ENCODE measurements at regions not wholly inside any gene's neighbourhood (a gene's known extent, or its start where the extent isn't known, plus 50 kb on each side); places are given as distances from the start of the nearest gene placed in this dataset.

DNA sequence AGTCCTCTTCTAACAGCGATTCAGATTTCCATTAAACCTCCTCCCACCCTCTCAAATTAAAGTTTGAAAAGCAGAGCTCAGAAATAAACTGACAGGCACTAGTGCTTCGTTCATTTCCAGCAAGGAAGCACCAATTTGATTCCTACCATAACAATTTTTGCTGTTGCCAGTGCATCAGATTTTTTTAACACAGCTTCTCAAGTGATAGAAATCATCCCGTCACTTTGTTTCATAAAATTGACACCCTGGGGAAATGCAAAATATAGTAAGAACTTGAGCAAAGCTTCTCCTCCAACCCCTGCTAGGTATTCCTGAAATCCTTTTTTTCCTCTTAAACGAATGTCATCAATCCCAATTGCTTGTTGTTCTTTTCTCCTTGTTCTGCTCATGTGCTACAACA lies 332.1 kb downstream of the FOXG1 start:
- FAIRE-seq (no peak), DNase-seq (ENCODE audit: insufficient read length, low spot score) (no peak)

DNA sequence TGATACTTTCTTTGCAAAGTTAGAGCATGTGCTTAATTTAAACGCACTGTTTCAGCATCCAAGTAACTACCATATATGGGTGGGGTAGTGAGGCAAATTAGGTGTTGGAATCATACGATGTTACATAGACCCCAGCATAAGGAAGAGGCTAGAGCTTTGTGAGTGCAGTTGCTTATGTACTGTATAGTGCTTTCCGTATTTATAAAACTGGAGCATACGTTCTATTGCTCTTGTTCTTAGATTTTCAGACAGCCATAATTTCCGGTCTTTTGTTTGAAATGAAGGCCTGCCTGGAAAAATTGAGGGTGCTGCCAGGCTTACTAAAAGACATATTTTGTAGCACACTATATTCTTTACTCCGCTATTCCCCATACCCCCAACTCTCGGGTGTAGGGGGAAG lies 335.7 kb downstream of the FOXG1 start:
- FAIRE-seq (no peak), DNase-seq (ENCODE audit: insufficient read length, low spot score) (no peak)

- no peak for DNase-seq (ENCODE audit: insufficient read length, low spot score)
- FAIRE-seq: no peak
Measured at GRCh38 chr14:29102996-29103395, 336.4 kb downstream of the FOXG1 start.

GRCh38 chr14:29108908-29109307 lies 342.3 kb downstream of the FOXG1 start:
- FAIRE-seq (no peak), DNase-seq (ENCODE audit: insufficient read length, low spot score) (no peak)

DNA sequence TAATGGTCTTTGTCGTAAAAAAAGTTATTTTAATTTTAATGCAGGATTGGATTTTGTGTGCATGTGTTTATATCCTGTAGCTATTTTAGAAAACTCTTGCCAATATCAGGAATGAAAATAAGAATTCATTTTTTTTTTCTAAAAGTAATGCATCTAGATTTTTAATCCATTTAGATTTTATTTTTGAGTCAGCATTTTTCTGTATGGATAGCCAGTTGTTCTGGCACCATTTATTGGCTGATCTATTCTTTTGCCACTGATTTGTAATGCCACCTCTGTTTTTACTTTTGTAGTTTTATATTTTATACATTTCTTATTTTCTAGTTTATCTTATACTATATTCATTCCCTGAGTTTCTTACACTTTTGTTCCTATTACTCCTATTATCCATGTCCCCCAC lies 343.0 kb downstream of the FOXG1 start:
- no peak for FAIRE-seq
- no peak for DNase-seq (ENCODE audit: insufficient read length, low spot score)

DNA sequence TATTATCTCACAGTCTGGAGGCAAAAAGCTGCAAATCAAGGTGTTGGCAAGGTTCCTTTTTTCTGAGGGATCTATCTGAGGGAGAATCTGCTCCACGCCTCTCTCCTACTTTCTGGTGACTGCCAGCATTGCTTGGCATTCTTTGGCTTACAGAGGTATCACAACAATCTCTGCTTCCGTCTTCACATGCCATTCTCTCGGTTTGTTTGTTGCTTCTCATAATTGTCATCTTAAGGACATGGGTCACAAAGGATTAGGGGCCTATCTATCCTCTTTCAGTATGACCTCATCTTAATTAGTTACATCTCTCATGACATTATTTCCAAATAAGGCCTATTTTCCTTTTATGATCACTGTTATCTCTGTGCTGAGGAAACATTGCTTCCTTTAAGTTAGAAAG lies 345.0 kb downstream of the FOXG1 start:
- peak; percentile 55 for FAIRE-seq

DNA sequence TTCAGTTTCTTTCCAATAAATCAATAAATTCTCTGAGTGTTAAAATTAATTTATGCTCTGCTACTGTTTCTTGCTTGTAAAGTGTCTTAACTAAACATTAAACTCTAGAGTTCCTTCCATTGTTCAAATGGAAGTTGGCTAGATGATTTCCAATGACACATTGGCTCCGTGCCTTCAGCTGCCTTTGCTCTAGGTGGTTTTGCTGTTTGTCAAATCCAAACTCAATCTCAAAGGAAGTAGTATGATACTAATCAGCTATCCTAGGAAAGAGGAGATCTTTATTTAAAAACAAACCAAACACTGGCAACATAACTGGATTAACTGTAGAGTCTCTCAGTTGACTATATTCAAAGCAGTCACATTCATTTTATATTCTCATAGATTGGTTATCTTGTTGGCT lies 356.4 kb downstream of the FOXG1 start:
- FAIRE-seq: no peak

More for the DNA sequence above, 345.0 kb downstream of the FOXG1 start:
- DNase-seq (ENCODE audit: insufficient read length, low spot score): no peak

DNA sequence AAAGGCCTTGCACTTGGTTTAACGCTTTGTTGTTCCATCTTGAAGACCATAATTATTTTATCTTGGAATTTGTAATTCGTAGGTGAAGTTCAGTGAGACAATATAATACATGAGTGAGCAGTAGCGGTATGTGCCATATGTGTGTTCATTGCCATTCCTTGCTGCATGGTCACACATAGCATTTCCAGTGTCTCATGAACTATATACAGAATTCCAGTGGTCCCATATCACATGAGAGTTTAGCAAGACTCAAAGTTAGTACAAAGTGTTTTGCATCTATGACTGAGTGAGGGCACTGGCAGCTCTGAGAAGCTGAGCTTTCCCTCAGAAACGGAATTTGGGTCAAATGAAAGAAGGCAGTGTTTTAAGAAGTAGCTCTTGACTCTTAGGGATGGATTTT lies 359.8 kb downstream of the FOXG1 start:
- DNase-seq (ENCODE audit: insufficient read length, low spot score) (no peak), FAIRE-seq (peak; percentile 58)

More for the DNA sequence above, 356.4 kb downstream of the FOXG1 start:
- DNase-seq (ENCODE audit: insufficient read length, low spot score): no peak

DNA sequence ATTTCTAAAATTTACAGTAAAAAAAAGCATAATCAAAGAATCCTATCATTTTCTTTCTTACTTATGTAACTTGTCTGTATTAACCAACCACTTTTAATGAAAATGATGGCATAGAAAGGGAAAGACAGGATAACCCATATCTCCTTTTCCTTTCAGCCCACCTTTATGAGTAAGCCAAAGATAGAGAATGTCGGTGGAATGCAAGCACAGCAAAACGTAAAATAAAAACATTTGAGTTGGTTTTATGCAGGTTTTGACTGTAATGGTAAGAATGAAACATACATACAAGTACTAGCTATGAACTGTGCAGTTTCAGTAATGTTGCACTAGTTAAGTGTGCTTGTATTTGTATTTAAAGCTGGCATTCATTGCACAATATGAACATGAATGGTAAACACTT lies 360.3 kb downstream of the FOXG1 start:
- FAIRE-seq (no peak), DNase-seq (ENCODE audit: insufficient read length, low spot score) (no peak)

DNA sequence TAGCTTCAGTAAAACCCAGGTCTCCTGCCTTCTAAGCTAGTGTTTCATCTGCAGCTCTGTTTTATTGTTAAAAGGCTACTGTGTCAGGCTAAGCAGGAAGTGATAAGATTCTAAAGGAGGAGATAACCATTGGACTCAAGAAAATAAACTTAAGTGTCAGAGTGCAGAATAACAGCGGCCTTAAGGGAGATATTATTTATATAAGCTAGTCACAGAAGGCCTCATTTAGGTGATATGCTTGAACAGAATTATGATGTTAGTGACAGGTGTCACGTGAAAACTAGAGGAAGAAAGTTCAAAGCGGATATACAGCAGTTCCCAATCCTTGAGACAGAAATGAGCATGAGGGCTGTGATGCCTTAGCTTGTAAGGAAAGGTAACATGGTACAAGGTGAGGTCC lies 373.4 kb downstream of the FOXG1 start:
- FAIRE-seq: peak; percentile 31

DNA sequence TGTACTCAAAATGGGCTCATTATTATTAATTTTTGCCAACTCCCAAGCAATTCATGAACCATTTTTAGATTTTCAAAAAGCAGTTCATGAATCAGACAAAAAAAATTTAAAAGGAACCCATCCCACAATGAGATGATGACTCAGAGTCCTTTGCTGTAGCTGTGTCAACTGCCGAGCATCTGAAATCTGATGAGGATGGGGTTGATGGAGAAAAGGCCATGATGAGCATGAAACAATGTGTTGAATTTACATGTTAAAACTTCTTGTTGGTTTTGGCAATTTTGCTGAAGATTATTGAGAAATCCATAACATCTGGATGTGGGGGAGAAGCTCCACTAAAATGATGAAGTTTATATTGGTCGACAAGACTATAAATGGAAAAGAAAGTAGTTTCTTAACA lies 378.0 kb downstream of the FOXG1 start:
- DNase-seq (ENCODE audit: insufficient read length, low spot score) (peak; percentile 30), FAIRE-seq (no peak)

More for the DNA sequence above, 373.4 kb downstream of the FOXG1 start:
- no peak for DNase-seq (ENCODE audit: insufficient read length, low spot score)

GRCh38 chr14:29148221-29148620 lies 381.6 kb downstream of the FOXG1 start:
- DNase-seq (ENCODE audit: insufficient read length, low spot score): no peak
- no peak for FAIRE-seq

GRCh38 chr14:29149798-29150197 lies 383.2 kb downstream of the FOXG1 start:
- FAIRE-seq: no peak
- DNase-seq (ENCODE audit: insufficient read length, low spot score): no peak

- FAIRE-seq (peak; percentile 23), DNase-seq (ENCODE audit: insufficient read length, low spot score) (no peak)
Measured at GRCh38 chr14:29150659-29151058, 384.1 kb downstream of the FOXG1 start.

DNA sequence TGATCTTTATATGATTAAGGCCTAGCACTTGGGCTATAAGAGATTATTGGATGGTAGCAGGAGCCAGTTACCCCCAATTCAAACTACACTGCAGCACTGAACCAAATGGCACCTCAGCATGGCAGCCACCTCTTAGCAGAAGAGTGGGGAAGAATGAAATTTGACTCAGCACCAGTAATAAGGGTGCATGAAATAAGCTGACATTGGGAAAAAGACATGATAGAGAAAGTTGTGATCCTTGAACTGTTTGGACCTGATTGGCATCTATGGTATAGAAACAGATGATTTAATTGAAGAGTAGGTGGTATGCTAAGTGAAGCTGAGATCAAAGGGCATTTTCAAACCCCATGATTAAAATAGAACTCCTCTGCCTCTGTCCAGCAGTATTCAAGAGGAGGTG lies 389.5 kb downstream of the FOXG1 start:
- peak; percentile 60 for FAIRE-seq
- DNase-seq (ENCODE audit: insufficient read length, low spot score): no peak

GRCh38 chr14:29161593-29161992 lies 395.0 kb downstream of the FOXG1 start:
- no peak for DNase-seq (ENCODE audit: insufficient read length, low spot score)

DNA sequence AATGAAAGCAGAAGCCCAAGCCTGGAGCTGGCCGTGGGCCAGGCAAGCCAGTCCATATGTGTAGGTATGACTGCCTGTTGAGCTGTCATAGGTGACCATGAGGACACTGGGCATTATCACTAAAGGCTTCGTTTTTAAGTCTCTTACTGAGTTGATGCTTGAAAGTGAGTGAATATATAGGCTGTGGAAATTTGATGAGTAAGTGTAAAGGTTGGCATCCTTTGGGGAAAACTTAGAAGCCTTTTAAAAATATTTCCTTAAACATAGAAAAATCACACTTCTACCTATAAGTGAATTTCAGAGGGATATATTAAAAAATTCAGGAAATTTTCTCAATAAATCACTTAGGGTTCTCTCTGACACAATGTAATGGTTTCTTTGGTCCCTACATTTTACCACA lies 396.5 kb downstream of the FOXG1 start:
- DNase-seq (ENCODE audit: insufficient read length, low spot score) (no peak), FAIRE-seq (no peak)

More at GRCh38 chr14:29161593-29161992, 395.0 kb downstream of the FOXG1 start:
- no peak for FAIRE-seq

GRCh38 chr14:29165431-29165830 lies 398.8 kb downstream of the FOXG1 start:
- no peak for FAIRE-seq

DNA sequence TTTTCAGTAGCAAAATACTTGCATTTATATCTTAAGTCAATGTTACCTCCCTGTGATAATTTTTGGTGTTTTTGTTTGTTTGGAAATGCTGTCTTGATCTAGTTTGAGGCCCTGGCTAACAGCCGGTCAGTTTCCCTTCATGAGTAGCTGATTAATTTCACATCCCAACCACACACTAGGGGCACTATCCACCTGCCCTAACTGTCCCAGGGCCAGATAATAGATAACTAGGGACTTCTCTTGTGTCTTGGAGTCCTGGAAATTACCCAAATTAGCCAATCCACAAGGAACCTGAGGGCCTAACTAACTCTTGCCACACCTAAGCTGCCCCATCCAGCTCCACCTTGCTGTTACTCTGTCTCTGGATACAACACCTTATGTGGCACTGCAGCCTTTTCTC lies 399.9 kb downstream of the FOXG1 start:
- FAIRE-seq (peak; percentile 57), DNase-seq (ENCODE audit: insufficient read length, low spot score) (no peak)

More at GRCh38 chr14:29165431-29165830, 398.8 kb downstream of the FOXG1 start:
- DNase-seq (ENCODE audit: insufficient read length, low spot score): no peak

DNA sequence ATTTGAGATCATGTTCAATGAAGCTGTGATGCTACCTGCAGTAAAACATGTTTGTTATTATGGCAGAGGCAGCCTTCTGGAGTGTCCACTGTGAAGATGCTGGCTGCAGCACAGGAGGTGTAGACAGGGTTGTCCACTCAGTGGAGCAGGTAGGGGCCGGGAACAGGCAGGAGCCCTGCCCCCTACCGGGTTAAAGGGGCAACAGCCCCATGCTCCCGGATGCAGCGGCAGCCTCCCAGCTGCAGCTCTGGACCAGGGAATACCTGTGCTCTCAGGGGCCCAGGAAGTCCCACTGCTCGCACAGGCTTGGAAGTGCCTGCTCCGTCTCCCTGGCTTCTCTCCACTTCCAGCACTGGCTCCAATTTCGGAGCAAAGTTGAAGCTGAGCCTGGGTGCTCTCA lies 401.6 kb downstream of the FOXG1 start:
- DNase-seq (ENCODE audit: insufficient read length, low spot score) (no peak), FAIRE-seq (peak; percentile 62)

GRCh38 chr14:29169408-29169807 lies 402.8 kb downstream of the FOXG1 start:
- FAIRE-seq (peak; percentile 63), DNase-seq (ENCODE audit: insufficient read length, low spot score) (no peak)

- no peak for DNase-seq (ENCODE audit: insufficient read length, low spot score)
- FAIRE-seq: no peak
Measured at GRCh38 chr14:29175706-29176105, 409.1 kb downstream of the FOXG1 start.

DNA sequence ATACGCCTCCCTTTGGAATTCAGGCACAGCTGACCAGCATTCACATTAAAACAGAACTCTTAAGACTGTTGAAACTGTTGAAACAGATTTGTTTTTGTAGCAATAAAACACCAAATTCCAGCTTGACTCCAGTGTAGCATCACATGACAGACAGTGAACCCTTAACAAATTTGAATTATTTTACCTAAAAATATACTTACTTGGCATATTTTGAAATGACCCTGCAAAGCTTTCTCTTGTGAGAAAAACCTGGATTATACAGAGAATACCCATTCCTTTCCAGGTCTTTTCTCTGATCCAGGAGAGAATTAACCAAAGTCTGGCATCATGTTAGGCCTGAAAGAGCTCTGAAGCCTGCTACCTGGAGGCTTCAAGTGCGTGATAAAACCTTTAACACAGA lies 410.3 kb downstream of the FOXG1 start:
- FAIRE-seq (no peak), DNase-seq (ENCODE audit: insufficient read length, low spot score) (no peak)
